H9 (cell line): ENCODE measurements at regions not wholly inside any gene's neighbourhood (a gene's known extent, or its start where the extent isn't known, plus 50 kb on each side); places are given as distances from the start of the nearest gene placed in this dataset.

Experiments used
- DNase-seq: peaks from one replicate; pipeline ENCODE4 v3.0.0-alpha.2; 2017
- H2AFZ ChIP-seq: one replicate; pipeline ENCODE4 v1.6.1; 2013; ENCODE audit warnings: mild to moderate bottlenecking, low read length, control low read depth, moderate library complexity
- H2AK5ac ChIP-seq: 2 replicates; pipeline ENCODE4 v1.6.1; 2013; ENCODE audit warnings: low read length, control low read depth, mixed read lengths; ENCODE audit not compliant: insufficient read length
- H2BK120ac ChIP-seq: one replicate; pipeline ENCODE4 v1.6.1; 2013; ENCODE audit warnings: low read depth, mild to moderate bottlenecking, low read length, control low read depth, inconsistent platforms; ENCODE audit not compliant: poor library complexity, severe bottlenecking
- H2BK12ac ChIP-seq: 2 replicates; pipeline ENCODE4 v1.6.1; 2013; ENCODE audit warnings: low read length, control low read depth, mixed read lengths, low read depth; ENCODE audit not compliant: insufficient read length
- H2BK15ac ChIP-seq: 2 replicates; pipeline ENCODE4 v1.6.1; 2013; ENCODE audit warnings: low read depth, low read length, control low read depth
- H2BK20ac ChIP-seq: one replicate; pipeline ENCODE4 v1.6.1; 2013; ENCODE audit warnings: low read depth, mild to moderate bottlenecking, low read length, control low read depth, inconsistent platforms; ENCODE audit not compliant: poor library complexity, severe bottlenecking
- H2BK5ac ChIP-seq: 2 replicates; pipeline ENCODE4 v1.6.1; 2013; ENCODE audit warnings: low read length, control low read depth, mixed read lengths; ENCODE audit not compliant: insufficient read length
- H3K14ac ChIP-seq: 2 replicates; pipeline ENCODE4 v1.6.1; 2013; ENCODE audit warnings: low read length, control low read depth; ENCODE audit not compliant: insufficient read depth
- H3K18ac ChIP-seq: 2 replicates; pipeline ENCODE4 v1.6.1; 2013; ENCODE audit warnings: low read depth, mild to moderate bottlenecking, mixed read lengths, low read length, control low read depth; ENCODE audit not compliant: insufficient read length
- H3K23ac ChIP-seq: 2 replicates; pipeline ENCODE4 v1.6.1; 2013; ENCODE audit warnings: low read length, control low read depth, mixed read lengths, low read depth; ENCODE audit not compliant: insufficient read length
- H3K23me2 ChIP-seq: 2 replicates; pipeline ENCODE4 v1.6.1; 2013; ENCODE audit warnings: low read depth, mild to moderate bottlenecking, mixed read lengths, low read length, control low read depth; ENCODE audit not compliant: insufficient read length, poor library complexity, severe bottlenecking
- H3K27ac ChIP-seq: 2 replicates; pipeline ENCODE4 v1.5.1; 2013; ENCODE audit warnings: low read length, control low read depth, mixed read lengths, low read depth; ENCODE audit not compliant: insufficient read length
- H3K27me3 ChIP-seq: 2 replicates; pipeline ENCODE4 v1.6.1; 2013; ENCODE audit warnings: low read length, control low read depth, inconsistent platforms; ENCODE audit not compliant: insufficient read depth
- H3K4ac ChIP-seq: 2 replicates; pipeline ENCODE4 v1.6.1; 2013; ENCODE audit warnings: low read depth, mild to moderate bottlenecking, control low read depth, inconsistent platforms, low read length, moderate library complexity
- H3K4me1 ChIP-seq: 2 replicates; pipeline ENCODE4 v1.6.1; 2013; ENCODE audit warnings: low read length, control low read depth, inconsistent platforms; ENCODE audit not compliant: insufficient read depth
- H3K4me2 ChIP-seq: 2 replicates; pipeline ENCODE4 v1.6.1; 2013; ENCODE audit warnings: low read length, control low read depth, mixed read lengths; ENCODE audit not compliant: insufficient read length, insufficient read depth
- H3K56ac ChIP-seq: 2 replicates; pipeline ENCODE4 v1.6.1; 2013; ENCODE audit warnings: low read depth, mild to moderate bottlenecking, mixed read lengths, low read length, control low read depth; ENCODE audit not compliant: insufficient read length
- H3K79me1 ChIP-seq: 2 replicates; pipeline ENCODE4 v1.6.1; 2013; ENCODE audit warnings: low read depth, mild to moderate bottlenecking, moderate library complexity, low read length, control low read depth, inconsistent platforms; ENCODE audit not compliant: insufficient read depth, poor library complexity, severe bottlenecking
- H3K79me2 ChIP-seq: 2 replicates; pipeline ENCODE4 v1.6.1; 2013; ENCODE audit warnings: low read length, control low read depth, inconsistent platforms; ENCODE audit not compliant: insufficient read depth
- H3K9ac ChIP-seq: 2 replicates; pipeline ENCODE4 v1.6.1; 2013; ENCODE audit warnings: low read length, control low read depth, mixed read lengths; ENCODE audit not compliant: insufficient read length; ENCODE audit errors: extremely low read depth
- H3K9me3 ChIP-seq: one replicate; pipeline ENCODE4 v1.6.1; 2013; ENCODE audit warnings: low read depth, low read length, inconsistent platforms; ENCODE audit not compliant: control insufficient read depth
- H3T11ph ChIP-seq: one replicate; pipeline ENCODE4 v1.6.1; 2013; ENCODE audit warnings: mild to moderate bottlenecking, low read length, control low read depth, inconsistent platforms
- H4K20me1 ChIP-seq: one replicate; pipeline ENCODE4 v1.6.1; 2013; ENCODE audit not compliant: control insufficient read depth, insufficient read length, insufficient read depth
- H4K5ac ChIP-seq: 2 replicates; pipeline ENCODE4 v1.6.1; 2013; ENCODE audit warnings: low read depth, mild to moderate bottlenecking, mixed read lengths, low read length, control low read depth; ENCODE audit not compliant: insufficient read length
- H4K8ac ChIP-seq: replicated peaks from 2 replicates; pipeline ENCODE4 v1.6.1; 2013; ENCODE audit warnings: low read length, control low read depth, mixed read lengths, low read depth; ENCODE audit not compliant: insufficient read length
- H4K91ac ChIP-seq: 2 replicates; pipeline ENCODE4 v1.6.1; 2013; ENCODE audit warnings: low read depth, mild to moderate bottlenecking, moderate library complexity, mixed read lengths, low read length, control low read depth; ENCODE audit not compliant: insufficient read length
- H3K27ac Mint-ChIP-seq, 3 experiments: 2 replicates in 2 of 3; 3 replicates in 1 of 3; pipeline ENCODE4 v1.8.0; 2020 to 2021; ENCODE audit warnings: mixed read lengths in 3 of 3, mild to moderate bottlenecking in 1 of 3, moderate library complexity in 1 of 3
- H3K27me3 Mint-ChIP-seq: 2 replicates; pipeline ENCODE4 v1.8.0; 2021; ENCODE audit warnings: low read depth, mild to moderate bottlenecking, moderate library complexity, mixed read lengths
- H3K36me3 Mint-ChIP-seq, 3 experiments: 2 replicates in 2 of 3; 3 replicates in 1 of 3; pipeline ENCODE4 v1.8.0; 2020 to 2021; ENCODE audit warnings: low read depth in 3 of 3, mixed read lengths in 3 of 3; ENCODE audit not compliant: insufficient read depth in 1 of 3
- H3K4me1 Mint-ChIP-seq, 2 experiments: 2 replicates each; pipeline ENCODE4 v1.8.0; 2020; ENCODE audit warnings: mixed read lengths in 2 of 2
- H3K4me3 Mint-ChIP-seq, 2 experiments: 2 replicates in 1 of 2; 3 replicates in 1 of 2; pipeline ENCODE4 v1.8.0; 2020 to 2021; ENCODE audit warnings: mild to moderate bottlenecking in 2 of 2, mixed read lengths in 2 of 2, moderate library complexity in 1 of 2
- H3K9me3 Mint-ChIP-seq, 2 experiments: 2 replicates in 1 of 2; 3 replicates in 1 of 2; pipeline ENCODE4 v1.8.0; 2020; ENCODE audit warnings: mild to moderate bottlenecking in 2 of 2, mixed read lengths in 2 of 2, moderate library complexity in 1 of 2
- CTCF ChIP-seq: fragments of 200-600 bp; sonication (generic); conservative IDR thresholded peaks from 3 replicates; pipeline ENCODE4 v1.8.0; 2021; ENCODE audit warnings: antibody characterized with exemption, mild to moderate bottlenecking
- WGBS: extraction: QIAGEN DNeasy Blood & Tissue Kit; methylation state at CpG from one replicate; pipeline ENCODE4 v1.1.7; 2013; ENCODE audit warnings: missing lambda C conversion rate, low lambda C conversion rate, mixed read lengths; ENCODE audit not compliant: insufficient read length; ENCODE audit errors: extremely low coverage; 5-methylcytosine and 5-hydroxymethylcytosine counted together

- Histone ChIP-seq H2AFZ (no peak overlapping the region), H2AK5ac (no peak overlapping the region), H3K9me3 (no peaks in the 10 kb centered on the region), H4K8ac (no peak overlapping the region), H3K4me1 (no peaks in the 10 kb centered on the region), H2BK12ac (no peak overlapping the region), H3K23ac (no peak overlapping the region), H3K56ac (no peak overlapping the region), H2BK15ac (no peak overlapping the region), H4K91ac (peak overlapping the region; percentile 51), H3K27me3 (no peaks in the 10 kb centered on the region; the same call in 1 of the 2 replicates), H3K4me2 (no peak overlapping the region), H3K27ac (no peak overlapping the region), H2BK120ac (no peak overlapping the region), H3K18ac (no peak overlapping the region), H2BK20ac (no peak overlapping the region), H3K79me2 (no peaks in the 10 kb centered on the region), H3K9ac (no peak overlapping the region), H3K4ac (no peak overlapping the region), H2BK5ac (no peak overlapping the region), H3T11ph (no peak overlapping the region), H4K20me1 (no peaks in the 10 kb centered on the region), H4K5ac (no peak overlapping the region), H3K79me1 (no peaks in the 10 kb centered on the region), H3K14ac (no peak overlapping the region), H3K23me2 (no peaks in the 10 kb centered on the region)
- Mint-ChIP-seq H3K36me3 (no peaks in the 10 kb centered on the region; a peak in 1 of 7 replicates), H3K9me3 (peaks cover 0 to 3% of the 10 kb centered on the region in 2 experiments; a peak in 1 of 5 replicates), H3K27me3 (peaks cover 2% of the 10 kb centered on the region; the same call in 1 of the 2 replicates), H3K4me1 (peaks cover 0 to 13% of the 10 kb centered on the region in 2 experiments; a peak in 2 of 4 replicates), H3K27ac (no peak overlapping the region), H3K4me3 (no peak overlapping the region)
- TF ChIP-seq CTCF = no peak
- WGBS = no CpG with 5 or more reads among the region's 4 CpGs
- no peak for DNase-seq
These were observed 329.5 kb downstream of the GABRB3 start for GRCh38 chr15:26443321-26443720.
